HEK293 (cell line): ENCODE measurements at regions not wholly inside any gene's neighbourhood (a gene's known extent, or its start where the extent isn't known, plus 50 kb on each side); places are given as distances from the start of the nearest gene placed in this dataset.

Experiments
- EGR2 ChIP-seq: fragments of 450-650 bp; formaldehyde crosslinking; IDR thresholded peaks from 2 replicates; pipeline ENCODE4 v1.5.1; 2016; ENCODE audit warnings: low read depth, missing biosample characterization, missing genetic modification characterization
- OVOL3 ChIP-seq: fragments of 450-650 bp; formaldehyde crosslinking; IDR thresholded peaks from 2 replicates; pipeline ENCODE4 v1.5.1; 2016; ENCODE audit warnings: missing biosample characterization, missing genetic modification characterization
- ZBTB17 ChIP-seq: fragments of 450-650 bp; formaldehyde crosslinking; IDR thresholded peaks from 2 replicates; pipeline ENCODE4 v1.5.1; 2016; ENCODE audit warnings: missing biosample characterization, missing genetic modification characterization
- ZNF274 ChIP-seq, 2 experiments: fragments of 200-500 bp in 1 of 2; fragments of 450-650 bp in 1 of 2; sonication (Bioruptor generic) in 1 of 2; formaldehyde crosslinking in 1 of 2; IDR thresholded peaks; 2 replicates each; pipeline versions ENCODE4 v1.5.1 to v1.6.1; 2014 to 2016; ENCODE audit warnings: borderline replicate concordance in 1 of 2, inconsistent platforms in 1 of 2, low read length in 1 of 2, missing biosample characterization in 1 of 2, missing genetic modification characterization in 1 of 2
- TF ChIP-seq, protein P1 (sequence below): fragments of 450-650 bp; formaldehyde crosslinking; IDR thresholded peaks from 2 replicates; pipeline ENCODE4 v1.5.1; 2016; ENCODE audit warnings: missing biosample characterization, missing genetic modification characterization
- TF ChIP-seq, protein P2 (sequence below): fragments of 450-650 bp; formaldehyde crosslinking; IDR thresholded peaks from 2 replicates; pipeline ENCODE4; 2016; ENCODE audit warnings: missing biosample characterization, missing genetic modification characterization

DNA sequence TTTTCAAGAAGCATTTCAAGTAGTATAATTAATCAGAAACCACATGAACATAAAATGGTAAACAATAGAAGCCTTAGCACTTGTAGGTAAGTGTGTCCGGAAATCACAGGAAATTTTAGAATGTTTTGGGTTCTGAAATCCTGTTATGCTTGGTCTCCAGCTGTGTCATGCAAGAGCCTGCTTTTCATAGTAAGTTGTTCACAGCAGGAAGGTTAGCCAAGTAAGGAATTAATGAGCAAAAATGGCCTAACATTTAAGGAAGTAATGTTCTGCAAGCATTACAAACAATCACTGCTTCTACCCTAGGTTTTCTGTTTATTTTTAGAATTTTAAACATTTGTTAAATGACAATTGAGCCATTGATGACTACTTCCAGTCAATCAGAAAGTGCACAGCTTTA lies 669.5 kb downstream of the SLCO4C1 start:
- TF ChIP-seq EGR2 (tag by site-specific recombination): no peak
- TF ChIP-seq, protein P1, sequence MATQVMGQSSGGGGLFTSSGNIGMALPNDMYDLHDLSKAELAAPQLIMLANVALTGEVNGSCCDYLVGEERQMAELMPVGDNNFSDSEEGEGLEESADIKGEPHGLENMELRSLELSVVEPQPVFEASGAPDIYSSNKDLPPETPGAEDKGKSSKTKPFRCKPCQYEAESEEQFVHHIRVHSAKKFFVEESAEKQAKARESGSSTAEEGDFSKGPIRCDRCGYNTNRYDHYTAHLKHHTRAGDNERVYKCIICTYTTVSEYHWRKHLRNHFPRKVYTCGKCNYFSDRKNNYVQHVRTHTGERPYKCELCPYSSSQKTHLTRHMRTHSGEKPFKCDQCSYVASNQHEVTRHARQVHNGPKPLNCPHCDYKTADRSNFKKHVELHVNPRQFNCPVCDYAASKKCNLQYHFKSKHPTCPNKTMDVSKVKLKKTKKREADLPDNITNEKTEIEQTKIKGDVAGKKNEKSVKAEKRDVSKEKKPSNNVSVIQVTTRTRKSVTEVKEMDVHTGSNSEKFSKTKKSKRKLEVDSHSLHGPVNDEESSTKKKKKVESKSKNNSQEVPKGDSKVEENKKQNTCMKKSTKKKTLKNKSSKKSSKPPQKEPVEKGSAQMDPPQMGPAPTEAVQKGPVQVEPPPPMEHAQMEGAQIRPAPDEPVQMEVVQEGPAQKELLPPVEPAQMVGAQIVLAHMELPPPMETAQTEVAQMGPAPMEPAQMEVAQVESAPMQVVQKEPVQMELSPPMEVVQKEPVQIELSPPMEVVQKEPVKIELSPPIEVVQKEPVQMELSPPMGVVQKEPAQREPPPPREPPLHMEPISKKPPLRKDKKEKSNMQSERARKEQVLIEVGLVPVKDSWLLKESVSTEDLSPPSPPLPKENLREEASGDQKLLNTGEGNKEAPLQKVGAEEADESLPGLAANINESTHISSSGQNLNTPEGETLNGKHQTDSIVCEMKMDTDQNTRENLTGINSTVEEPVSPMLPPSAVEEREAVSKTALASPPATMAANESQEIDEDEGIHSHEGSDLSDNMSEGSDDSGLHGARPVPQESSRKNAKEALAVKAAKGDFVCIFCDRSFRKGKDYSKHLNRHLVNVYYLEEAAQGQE (tag by site-specific recombination): no peak
- no peak for TF ChIP-seq OVOL3 (tag by site-specific recombination)
- TF ChIP-seq ZBTB17 (tag by site-specific recombination): no peak
- TF ChIP-seq, protein P2, sequence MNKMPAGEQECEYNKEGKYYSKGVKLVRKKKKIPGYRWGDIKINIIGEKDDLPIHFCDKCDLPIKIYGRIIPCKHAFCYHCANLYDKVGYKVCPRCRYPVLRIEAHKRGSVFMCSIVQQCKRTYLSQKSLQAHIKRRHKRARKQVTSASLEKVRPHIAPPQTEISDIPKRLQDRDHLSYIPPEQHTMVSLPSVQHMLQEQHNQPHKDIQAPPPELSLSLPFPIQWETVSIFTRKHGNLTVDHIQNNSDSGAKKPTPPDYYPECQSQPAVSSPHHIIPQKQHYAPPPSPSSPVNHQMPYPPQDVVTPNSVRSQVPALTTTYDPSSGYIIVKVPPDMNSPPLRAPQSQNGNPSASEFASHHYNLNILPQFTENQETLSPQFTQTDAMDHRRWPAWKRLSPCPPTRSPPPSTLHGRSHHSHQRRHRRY: no peak
- no peak for TF ChIP-seq ZNF274 (IDR thresholded peaks at IDR 0.05; ENCODE audit: low read length)
- no peak for TF ChIP-seq ZNF274 (tag by site-specific recombination; IDR thresholded peaks at IDR 0.05; ENCODE audit: borderline replicate concordance)
